Activated CD4-positive, alpha-beta T cell treated with anti-CD3 and anti-CD28 coated beads, Interleukin-2, amount 10 ng/mL, durations not matched to agents 7 days and 5 days (primary cell): ENCODE measurements at regions not wholly inside any gene's neighbourhood (a gene's known extent, or its start where the extent isn't known, plus 50 kb on each side); places are given as distances from the start of the nearest gene placed in this dataset.
"Not testable (repeated sequence)": the region's sequence is repeated elsewhere in the genome, so short reads cannot be mapped to it uniquely, and the experiment has no call there.

ENCODE experiments used
- CTCF ChIA-PET: fragments of 350-600 bp; sonication (Branson Sonifier 250); formaldehyde crosslinking; loops from one replicate; lab custom pipeline; 2021; ENCODE audit warnings: antibody characterized with exemption; lab: Charles Lee
- POLR2A ChIA-PET: fragments of 350-600 bp; sonication (Branson Sonifier 250); formaldehyde crosslinking; loops from one replicate; lab custom pipeline; 2021; ENCODE audit warnings: antibody characterized with exemption; lab: Charles Lee
- DNase-seq: peaks from one replicate; pipeline ENCODE4 v3.0.0-alpha.2; 2020
- H3K27ac Mint-ChIP-seq: one replicate; pipeline ENCODE4 v1.8.0; 2021; ENCODE audit warnings: mild to moderate bottlenecking, moderate library complexity, mixed read lengths
- H3K27me3 Mint-ChIP-seq: one replicate; pipeline ENCODE4 v1.8.0; 2021; ENCODE audit warnings: mixed read lengths
- H3K36me3 Mint-ChIP-seq: one replicate; pipeline ENCODE4 v1.8.0; 2021; ENCODE audit warnings: low read depth, mixed read lengths
- H3K4me1 Mint-ChIP-seq: one replicate; pipeline ENCODE4 v1.8.0; 2021; ENCODE audit warnings: mixed read lengths
- H3K4me3 Mint-ChIP-seq: one replicate; pipeline ENCODE4 v1.8.0; 2021; ENCODE audit warnings: mild to moderate bottlenecking, moderate library complexity, mixed read lengths
- H3K9me3 Mint-ChIP-seq: one replicate; pipeline ENCODE4 v1.8.0; 2021; ENCODE audit warnings: mixed read lengths

GRCh38 chr2:72026819-72027425 lies 120.7 kb downstream of the CYP26B1 start:
- Mint-ChIP-seq H3K4me3 (no peak overlapping the region), H3K36me3 (no peaks in the 10 kb centered on the region), H3K27ac (no peak overlapping the region), H3K4me1 (no peaks in the 10 kb centered on the region), H3K27me3 (no peaks in the 10 kb centered on the region), H3K9me3 (no peaks in the 10 kb centered on the region)
- CTCF ChIA-PET, result no interaction called here
- no peak for DNase-seq
- POLR2A ChIA-PET, result no interaction called here

- POLR2A ChIA-PET, result no interaction called here
- no peaks in the 10 kb centered on the region for H3K36me3 Mint-ChIP-seq
- no peak for DNase-seq
- H3K9me3 Mint-ChIP-seq, result no peaks in the 10 kb centered on the region
- CTCF ChIA-PET, result no interaction called here
- H3K27me3 Mint-ChIP-seq, result no peaks in the 10 kb centered on the region
- no peak overlapping the region for H3K4me3 Mint-ChIP-seq
- H3K4me1 Mint-ChIP-seq, result no peaks in the 10 kb centered on the region
- no peak overlapping the region for H3K27ac Mint-ChIP-seq
Measured at GRCh38 chr2:72024451-72025175, 123.0 kb downstream of the CYP26B1 start.

- ChIA-PET POLR2A (no interaction called here), CTCF (no interaction called here)
- Mint-ChIP-seq H3K9me3 (no peaks in the 10 kb centered on the region), H3K36me3 (no peaks in the 10 kb centered on the region), H3K4me3 (no peak overlapping the region), H3K27me3 (no peaks in the 10 kb centered on the region), H3K27ac (no peak overlapping the region), H3K4me1 (no peaks in the 10 kb centered on the region)
- no peak for DNase-seq
Measured at GRCh38 chr2:72023678-72024390, 123.8 kb downstream of the CYP26B1 start.

GRCh38 chr2:72021371-72021770 lies 126.3 kb downstream of the CYP26B1 start:
- H3K4me1 Mint-ChIP-seq, CTCF ChIA-PET, H3K27ac Mint-ChIP-seq, H3K36me3 Mint-ChIP-seq, H3K27me3 Mint-ChIP-seq, POLR2A ChIA-PET, DNase-seq, H3K4me3 Mint-ChIP-seq, H3K9me3 Mint-ChIP-seq: not testable (repeated sequence)

GRCh38 chr2:72015266-72015665 lies 132.4 kb downstream of the CYP26B1 start:
- no peak for DNase-seq
- Mint-ChIP-seq H3K27me3 (no peaks in the 10 kb centered on the region), H3K4me3 (no peak overlapping the region), H3K4me1 (no peaks in the 10 kb centered on the region), H3K36me3 (no peaks in the 10 kb centered on the region), H3K9me3 (no peaks in the 10 kb centered on the region), H3K27ac (no peak overlapping the region)
- ChIA-PET POLR2A (no interaction called here), CTCF (no interaction called here)

- DNase-seq, result no peak
- no peak overlapping the region for H3K4me3 Mint-ChIP-seq
- ChIA-PET CTCF (no interaction called here), POLR2A (no interaction called here)
- H3K27ac Mint-ChIP-seq, result no peak overlapping the region
- H3K27me3 Mint-ChIP-seq, result no peaks in the 10 kb centered on the region
- no peaks in the 10 kb centered on the region for H3K36me3 Mint-ChIP-seq
- H3K4me1 Mint-ChIP-seq, result no peaks in the 10 kb centered on the region
- H3K9me3 Mint-ChIP-seq, result no peaks in the 10 kb centered on the region
Measured at GRCh38 chr2:72014831-72015230, 132.8 kb downstream of the CYP26B1 start.

- H3K36me3 Mint-ChIP-seq, result no peaks in the 10 kb centered on the region
- DNase-seq, result no peak
- no peaks in the 10 kb centered on the region for H3K9me3 Mint-ChIP-seq
- H3K4me1 Mint-ChIP-seq, result no peaks in the 10 kb centered on the region
- ChIA-PET POLR2A (no interaction called here), CTCF (no interaction called here)
- no peak overlapping the region for H3K4me3 Mint-ChIP-seq
- no peaks in the 10 kb centered on the region for H3K27me3 Mint-ChIP-seq
- no peak overlapping the region for H3K27ac Mint-ChIP-seq
Measured at GRCh38 chr2:72013726-72014125, 133.9 kb downstream of the CYP26B1 start.

GRCh38 chr2:72012886-72013574 lies 134.6 kb downstream of the CYP26B1 start:
- POLR2A ChIA-PET, result no interaction called here

GRCh38 chr2:72011791-72012190 lies 135.9 kb downstream of the CYP26B1 start:
- no peaks in the 10 kb centered on the region for H3K36me3 Mint-ChIP-seq

More at GRCh38 chr2:72012886-72013574, 134.6 kb downstream of the CYP26B1 start:
- no peak overlapping the region for H3K4me3 Mint-ChIP-seq
- H3K36me3 Mint-ChIP-seq, result no peaks in the 10 kb centered on the region
- no peaks in the 10 kb centered on the region for H3K9me3 Mint-ChIP-seq
- H3K27ac Mint-ChIP-seq, result no peak overlapping the region
- H3K4me1 Mint-ChIP-seq, result no peaks in the 10 kb centered on the region
- no peak for DNase-seq
- no peaks in the 10 kb centered on the region for H3K27me3 Mint-ChIP-seq
- CTCF ChIA-PET, result no interaction called here

GRCh38 chr2:72011370-72011689 lies 136.3 kb downstream of the CYP26B1 start:
- no peaks in the 10 kb centered on the region for H3K36me3 Mint-ChIP-seq
- ChIA-PET POLR2A (no interaction called here), CTCF (no interaction called here)

More at GRCh38 chr2:72011791-72012190, 135.9 kb downstream of the CYP26B1 start:
- Mint-ChIP-seq H3K9me3 (no peaks in the 10 kb centered on the region), H3K27me3 (no peaks in the 10 kb centered on the region), H3K4me1 (no peaks in the 10 kb centered on the region), H3K27ac (no peak overlapping the region), H3K4me3 (no peak overlapping the region)
- DNase-seq, result no peak
- ChIA-PET POLR2A (no interaction called here), CTCF (no interaction called here)

GRCh38 chr2:72010647-72011369 lies 136.9 kb downstream of the CYP26B1 start:
- ChIA-PET POLR2A (no interaction called here), CTCF (interaction anchor here (0.6 kb wide), 1 partner anchor 964 kb away, joined by 5 read pairs; no protein-coding TSS in a partner anchor)
- no peak for DNase-seq
- H3K27me3 Mint-ChIP-seq, result no peaks in the 10 kb centered on the region
- H3K9me3 Mint-ChIP-seq, result no peaks in the 10 kb centered on the region
- no peak overlapping the region for H3K4me3 Mint-ChIP-seq
- H3K4me1 Mint-ChIP-seq, result no peaks in the 10 kb centered on the region
- no peak overlapping the region for H3K27ac Mint-ChIP-seq
- H3K36me3 Mint-ChIP-seq, result no peaks in the 10 kb centered on the region

More at GRCh38 chr2:72011370-72011689, 136.3 kb downstream of the CYP26B1 start:
- no peak for DNase-seq
- Mint-ChIP-seq H3K4me1 (no peaks in the 10 kb centered on the region), H3K27me3 (no peaks in the 10 kb centered on the region), H3K4me3 (no peak overlapping the region), H3K27ac (no peak overlapping the region), H3K9me3 (no peaks in the 10 kb centered on the region)

GRCh38 chr2:72008608-72009007 lies 139.1 kb downstream of the CYP26B1 start:
- no peak for DNase-seq
- H3K27me3 Mint-ChIP-seq, result no peaks in the 10 kb centered on the region
- ChIA-PET POLR2A (no interaction called here), CTCF (no interaction called here)
- H3K9me3 Mint-ChIP-seq, result no peaks in the 10 kb centered on the region
- H3K4me1 Mint-ChIP-seq, result no peaks in the 10 kb centered on the region
- no peaks in the 10 kb centered on the region for H3K36me3 Mint-ChIP-seq
- H3K4me3 Mint-ChIP-seq, result no peak overlapping the region
- no peak overlapping the region for H3K27ac Mint-ChIP-seq
